ENCODE measurements at regions not wholly inside any gene's neighbourhood (a gene's known extent, or its start where the extent isn't known, plus 50 kb on each side); places are given as distances from the start of the nearest gene placed in this dataset.
"Not testable (repeated sequence)": the region's sequence is repeated elsewhere in the genome, so short reads cannot be mapped to it uniquely, and the experiment has no call there.

DNA sequence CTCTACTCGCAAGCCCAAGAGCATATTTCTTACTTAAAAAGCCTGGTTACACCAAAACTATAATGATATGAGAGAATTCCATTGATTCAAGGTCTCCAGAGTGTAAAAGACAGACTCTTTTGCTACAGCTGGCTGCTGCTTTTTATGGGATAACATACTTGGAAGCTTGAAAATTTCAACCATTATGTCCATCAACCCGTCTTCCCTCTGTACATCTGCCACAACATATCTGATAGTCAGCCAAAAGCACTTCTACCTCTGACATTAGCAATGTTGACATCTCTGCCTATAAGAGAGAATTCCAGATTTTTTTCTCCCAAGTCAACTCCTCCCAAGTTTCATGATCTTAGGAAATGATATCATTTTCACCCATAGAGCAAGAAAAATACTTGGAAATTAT is 54.4 kb upstream of the IQCM start:
- no peak for DNase-seq (ENCODE audit: low read depth)

DNA sequence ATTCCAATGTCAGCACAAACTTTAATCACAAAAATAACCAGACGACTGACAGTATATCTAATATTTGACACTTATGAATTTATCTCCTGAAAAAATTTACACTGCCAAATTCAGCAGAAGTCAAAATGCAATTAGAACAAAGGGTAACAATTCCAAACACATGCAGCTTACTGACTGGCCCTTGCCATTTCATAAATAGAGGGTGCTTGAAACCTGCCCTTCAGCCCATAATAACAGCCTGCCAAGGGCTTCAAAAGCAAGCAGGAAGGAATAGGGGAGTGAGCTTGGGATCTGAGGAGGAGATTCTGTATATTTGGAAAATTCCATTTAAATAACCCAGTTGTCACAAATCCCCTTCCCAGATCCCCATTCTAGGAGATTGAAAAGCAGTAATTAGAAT is 66.1 kb upstream of the IQCM start:
- DNase-seq (ENCODE audit: low read depth) = no peak

DNA sequence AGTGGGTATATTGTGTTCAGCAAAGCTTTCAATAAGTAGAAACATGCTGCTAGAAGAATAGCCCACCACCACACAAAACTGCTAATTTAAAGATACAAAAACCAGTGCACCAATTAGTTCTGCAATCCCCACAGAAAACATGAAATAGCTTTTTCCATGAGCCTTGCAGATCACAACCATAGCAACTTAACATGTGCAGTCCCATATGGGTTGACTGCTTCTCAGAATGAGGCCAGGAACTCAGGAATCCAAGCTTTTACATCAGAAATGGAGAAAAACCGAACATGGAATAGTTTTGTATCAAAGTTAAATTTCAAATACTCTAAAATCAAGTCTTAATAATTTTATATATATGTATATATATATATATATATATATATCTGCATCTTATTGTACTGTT is 66.6 kb upstream of the IQCM start:
- DNase-seq (ENCODE audit: low read depth) = no peak

DNA sequence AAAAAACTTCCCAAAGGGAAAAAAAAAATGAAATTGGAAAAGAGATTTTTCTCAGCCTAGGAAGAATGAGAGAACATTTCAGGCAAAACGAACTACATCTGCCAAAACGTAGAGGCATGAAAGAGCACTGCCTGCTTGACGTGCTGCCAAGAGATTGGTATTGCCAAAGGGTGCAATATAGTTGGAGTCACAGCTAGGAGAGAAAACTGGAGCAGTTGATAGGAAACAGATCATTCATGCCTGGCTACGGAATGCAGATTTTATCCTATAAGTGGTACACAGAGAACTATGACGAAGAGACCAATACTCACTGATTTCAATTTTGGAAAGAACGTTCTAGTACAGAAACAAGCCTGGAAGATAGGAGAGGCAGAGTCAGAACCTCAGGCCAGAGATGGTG is 68.4 kb upstream of the IQCM start:
- DNase-seq (ENCODE audit: low read depth) = no peak

DNA sequence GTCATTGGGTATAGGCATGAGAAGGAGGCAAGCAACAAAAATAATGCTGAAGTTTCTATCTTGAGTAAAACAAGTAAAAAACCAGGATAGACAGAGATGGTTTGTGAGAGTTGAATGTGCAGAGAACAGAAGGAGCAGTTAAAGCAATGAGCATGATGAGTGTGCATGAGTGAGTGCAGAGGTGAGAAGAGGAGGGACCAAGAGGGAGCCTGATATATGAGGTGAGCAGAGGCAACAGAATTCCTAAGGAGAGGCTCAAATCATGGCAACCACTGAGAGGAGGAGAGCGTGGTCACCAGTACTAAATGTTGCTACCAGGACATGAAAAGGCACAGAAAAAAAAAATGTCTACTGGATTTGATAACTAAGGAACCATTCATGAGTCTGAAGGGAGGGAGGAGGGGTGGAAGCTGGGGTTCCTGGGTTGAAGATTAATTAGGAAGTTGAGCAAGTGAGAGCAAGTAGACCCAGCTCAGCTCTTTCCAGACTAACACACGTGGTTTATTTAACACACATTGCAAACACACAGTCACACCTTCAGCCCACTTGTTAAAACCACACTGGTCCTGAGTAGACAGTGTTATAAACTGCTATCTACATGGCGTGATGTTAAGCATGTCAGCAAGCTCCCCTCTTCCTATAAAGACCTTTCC is 69.0 kb upstream of the IQCM start:
- DNase-seq (ENCODE audit: low read depth) = no peak

DNA sequence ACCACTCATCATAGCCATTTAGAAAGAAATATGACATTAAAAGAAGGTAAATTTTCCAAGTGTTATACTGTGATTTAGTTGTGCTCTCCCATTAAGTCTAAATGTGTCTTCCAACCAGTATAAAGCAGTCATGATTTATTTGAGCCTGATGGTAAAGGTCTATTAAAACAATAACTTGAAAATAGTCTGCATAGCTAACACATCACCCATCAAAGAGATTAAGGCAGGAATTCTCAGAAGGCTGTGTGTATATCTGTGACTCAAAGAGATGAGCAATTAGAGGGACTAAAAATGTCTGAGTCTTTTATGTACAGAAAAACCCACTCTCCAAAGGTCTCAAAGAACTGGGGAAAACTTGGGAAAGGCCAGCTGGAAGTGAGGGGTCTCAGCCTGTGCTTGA is 70.3 kb upstream of the IQCM start:
- DNase-seq (ENCODE audit: low read depth) = no peak

DNA sequence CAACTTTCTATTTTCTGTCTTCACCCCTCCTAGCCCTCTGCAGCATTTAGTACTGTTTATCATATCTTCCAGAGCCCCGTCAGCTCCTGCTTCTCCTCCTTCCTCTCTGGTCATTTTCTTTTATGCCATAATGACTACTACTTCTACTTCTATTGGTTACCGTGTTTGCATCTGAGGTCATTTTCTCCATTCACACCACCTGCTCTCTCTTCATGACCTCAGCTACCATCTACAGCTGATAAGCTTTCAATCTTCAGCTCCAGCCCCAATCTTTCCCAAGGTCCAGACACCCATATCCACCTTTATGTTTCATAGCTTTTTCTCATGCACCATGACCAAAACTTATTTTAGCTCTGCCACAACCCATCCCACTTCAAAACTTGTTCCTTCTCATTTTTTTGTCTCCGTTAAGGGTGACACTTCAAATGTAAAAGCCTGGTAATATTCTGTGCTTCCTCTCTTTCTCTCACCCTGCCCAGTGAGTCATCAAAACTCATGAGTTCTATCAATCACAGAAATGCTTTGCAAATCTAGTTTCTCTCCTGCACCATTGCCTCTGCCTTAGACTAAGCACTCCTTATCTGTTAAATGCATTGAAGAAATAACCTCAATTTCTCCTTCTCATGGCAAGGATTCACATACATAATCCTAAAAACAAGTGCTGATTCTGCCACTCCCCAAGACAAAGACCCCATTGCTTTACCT is 71.3 kb upstream of the IQCM start:
- DNase-seq (ENCODE audit: low read depth) = no peak

DNA sequence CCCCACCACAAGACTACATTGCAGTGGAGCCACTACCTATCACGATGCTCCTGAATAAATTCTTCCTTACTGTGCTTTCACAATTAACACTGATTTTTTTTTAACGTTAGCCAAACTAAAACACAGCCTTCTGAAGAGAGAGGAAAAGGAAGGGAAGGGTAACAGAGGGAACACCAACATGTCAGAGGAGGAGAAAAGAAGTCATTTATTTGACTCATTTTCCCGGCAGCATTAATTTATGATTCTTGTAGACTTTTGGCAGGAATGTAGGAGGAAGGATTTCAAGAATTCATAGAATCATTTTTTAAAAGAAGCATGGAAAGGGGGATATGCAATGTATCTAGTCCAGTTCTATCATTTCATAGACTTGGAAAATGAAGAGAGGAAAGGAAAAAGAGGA is 74.3 kb upstream of the IQCM start:
- no peak for DNase-seq (ENCODE audit: low read depth)

DNA sequence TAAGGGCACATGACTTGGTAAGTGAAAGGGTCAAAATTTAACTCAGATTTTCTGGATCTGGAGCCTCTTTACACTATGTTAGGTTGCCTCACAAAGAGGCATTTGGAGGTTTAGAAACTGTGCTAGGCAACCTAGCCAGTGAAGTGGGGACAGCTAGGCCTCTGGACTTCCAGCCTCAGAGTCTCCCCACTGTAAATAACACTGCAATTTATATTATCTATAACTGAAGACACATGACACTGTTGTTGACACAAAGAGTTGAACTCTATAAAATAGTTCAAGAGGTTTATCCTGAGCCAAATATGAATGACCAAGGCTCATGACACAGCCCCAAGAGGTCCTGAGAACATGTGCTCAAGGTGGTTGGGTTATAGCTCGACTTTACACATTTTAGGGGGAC is 74.9 kb upstream of the IQCM start:
- DNase-seq (ENCODE audit: low read depth) = no peak

DNA sequence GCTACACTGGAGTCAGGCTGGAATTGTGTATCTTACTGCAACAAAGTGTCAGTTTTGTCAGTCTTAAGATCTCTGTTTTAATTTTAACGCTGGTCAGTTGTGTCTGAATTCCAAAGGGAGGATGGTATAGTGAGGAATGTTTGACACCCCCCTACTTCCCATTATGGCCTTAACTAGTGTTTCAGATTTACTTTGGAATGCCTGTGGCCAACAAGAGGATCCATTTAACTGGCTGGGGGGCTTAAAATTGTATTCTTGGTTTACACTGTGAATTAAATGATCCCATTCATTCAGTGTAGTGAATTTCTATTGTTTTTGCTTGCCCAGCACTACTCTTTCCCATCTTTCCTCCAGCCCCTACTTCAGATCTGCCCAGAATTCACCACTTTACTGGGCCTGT is 75.8 kb upstream of the IQCM start:
- DNase-seq (ENCODE audit: low read depth) = no peak

DNA sequence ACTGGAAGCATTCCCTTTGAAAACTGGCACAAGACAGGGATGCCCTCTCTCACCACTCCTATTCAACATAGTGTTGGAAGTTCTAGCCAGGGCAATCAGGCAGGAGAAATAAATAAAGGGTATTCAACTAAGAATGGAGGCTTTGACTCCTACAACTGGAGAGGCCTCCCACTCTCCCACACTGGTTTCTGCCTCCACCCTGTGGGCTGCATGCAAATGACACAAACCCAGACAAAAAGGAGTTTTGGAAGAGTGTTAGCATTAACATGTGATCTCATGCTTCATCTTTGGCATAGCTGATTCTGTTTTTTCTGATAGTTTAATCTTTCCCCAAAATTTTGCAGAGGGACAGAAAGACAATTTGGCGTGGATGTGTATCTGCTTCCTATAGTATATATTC is 80.8 kb upstream of the IQCM start:
- no peak for DNase-seq (ENCODE audit: low read depth)

DNA sequence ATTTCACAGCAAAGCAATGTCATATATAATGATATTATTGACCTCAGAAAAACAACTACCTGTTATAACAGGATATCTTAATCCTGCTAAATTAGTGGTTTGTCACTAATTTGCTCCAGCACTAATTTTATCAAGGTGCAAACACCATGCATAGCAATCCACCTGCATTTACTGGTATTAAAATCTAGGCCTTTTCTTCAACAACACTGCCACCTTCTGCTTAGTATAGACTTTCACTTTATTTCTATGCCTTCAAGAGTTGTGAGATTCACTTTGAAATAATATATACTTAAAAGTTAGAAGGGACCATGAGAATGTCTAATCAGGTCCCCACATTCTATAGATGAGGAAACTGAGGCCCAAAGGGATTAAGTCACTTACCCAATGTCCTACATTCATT is 82.1 kb upstream of the IQCM start:
- no peak for DNase-seq (ENCODE audit: low read depth)

DNA sequence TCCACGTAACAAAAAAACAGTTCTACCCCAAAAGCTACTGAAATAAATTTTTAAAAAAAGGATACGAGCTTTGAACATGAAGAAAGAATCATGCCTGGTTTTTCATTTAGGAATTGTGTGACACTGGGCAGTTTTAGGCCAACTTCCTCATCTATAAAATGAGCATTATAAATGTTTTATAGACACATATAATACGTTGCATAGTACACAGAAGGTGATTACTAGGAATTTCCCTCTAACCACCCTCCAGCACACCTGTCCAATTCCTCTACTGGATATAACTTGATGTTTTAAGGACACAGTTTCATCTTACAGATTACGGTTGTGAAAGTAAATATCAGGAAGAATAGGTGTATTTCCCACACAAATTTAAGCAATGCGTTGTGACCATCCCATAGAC is 85.5 kb upstream of the IQCM start:
- no peak for DNase-seq (ENCODE audit: low read depth)

DNA sequence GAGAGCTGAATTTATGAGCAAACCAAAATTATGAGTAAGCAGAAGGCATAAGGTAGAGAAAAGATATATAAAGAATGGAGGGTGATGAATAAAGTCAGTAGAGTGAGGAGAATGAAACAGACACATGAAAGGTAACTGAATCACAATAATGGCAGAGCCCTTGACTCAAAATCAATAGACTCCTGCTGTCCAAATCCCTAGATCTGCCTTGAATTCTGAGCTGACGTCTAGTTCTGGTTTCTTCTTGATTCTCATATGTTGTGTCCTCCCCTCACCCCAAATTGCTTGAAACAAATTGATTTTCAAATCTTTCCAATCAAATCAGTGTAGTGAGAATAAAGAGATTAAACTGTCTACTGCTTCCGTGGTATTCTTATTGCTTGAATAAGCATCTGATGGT is 86.6 kb upstream of the IQCM start:
- DNase-seq (ENCODE audit: low read depth) = no peak

DNA sequence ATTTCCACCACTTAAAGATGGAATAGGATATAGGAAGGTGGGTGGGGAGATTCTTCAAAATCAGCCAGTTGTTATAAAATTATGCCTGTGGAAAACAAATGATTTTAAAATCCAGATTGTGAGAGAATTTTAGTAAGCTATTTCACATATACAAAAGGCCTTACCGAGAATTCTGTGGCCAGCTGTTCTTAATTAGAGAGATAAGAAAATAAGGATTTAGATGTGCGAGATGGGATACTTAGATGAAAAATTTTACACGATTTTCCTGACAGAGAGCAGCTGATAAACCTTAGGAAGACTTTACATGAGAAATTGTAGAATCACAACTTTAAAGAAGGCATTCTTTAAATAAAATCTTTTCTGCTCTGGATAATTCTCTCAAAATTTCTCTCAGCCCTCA is 94.5 kb upstream of the IQCM start:
- DNase-seq (ENCODE audit: low read depth) = no peak

DNA sequence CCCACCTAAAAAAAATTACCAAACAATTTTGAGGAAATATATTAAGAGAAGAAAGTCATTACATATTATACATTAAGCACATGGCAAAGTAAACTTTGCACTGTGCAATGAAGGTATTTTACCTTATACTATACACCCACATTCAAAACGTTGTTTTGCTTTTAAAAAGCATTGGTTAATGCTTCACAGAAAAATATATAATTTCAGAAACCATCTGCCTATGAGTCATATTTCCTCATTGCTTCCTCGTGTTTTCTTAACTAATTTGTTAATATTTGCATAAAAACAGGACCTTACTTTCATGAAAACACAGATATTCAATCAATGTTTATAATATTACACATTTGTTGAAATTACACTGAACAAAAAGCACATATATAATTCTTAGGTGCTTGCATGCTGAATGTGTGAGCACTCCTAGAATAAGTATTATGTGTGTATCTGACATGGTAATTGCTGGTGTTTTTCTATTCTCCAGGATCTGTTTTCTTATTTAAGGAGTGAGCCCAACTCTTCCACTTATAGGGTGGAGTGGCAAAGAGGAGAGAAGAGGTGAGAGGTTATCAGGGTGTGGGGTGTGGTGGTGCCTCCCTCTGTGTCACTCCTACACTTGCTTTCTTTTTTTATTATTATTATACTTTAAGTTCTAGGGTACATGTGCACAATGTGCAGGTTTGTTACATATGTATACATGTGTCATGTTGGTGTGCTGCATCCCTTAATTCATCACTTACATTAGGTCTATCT is 95.1 kb upstream of the IQCM start:
- DNase-seq (ENCODE audit: low read depth) = no peak

DNA sequence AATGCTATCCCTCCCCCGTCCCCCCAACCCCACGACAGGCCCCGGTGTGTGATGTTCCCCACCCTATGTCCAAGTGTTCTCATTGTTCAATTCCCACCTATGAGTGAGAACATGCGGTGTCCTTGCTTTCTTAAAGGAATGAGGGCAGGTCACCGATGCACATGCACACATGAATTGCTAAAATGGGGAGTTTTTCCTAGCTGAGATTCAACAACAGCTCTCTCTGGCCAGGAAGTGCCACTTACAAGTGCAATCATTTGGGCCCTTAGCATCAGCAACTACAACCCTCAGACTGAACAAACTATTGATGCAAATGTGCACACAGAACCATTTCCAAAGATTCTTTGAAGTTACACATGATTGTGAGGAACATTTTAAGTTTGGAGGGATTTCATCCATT is 95.7 kb upstream of the IQCM start:
- DNase-seq (ENCODE audit: low read depth) = no peak

DNA sequence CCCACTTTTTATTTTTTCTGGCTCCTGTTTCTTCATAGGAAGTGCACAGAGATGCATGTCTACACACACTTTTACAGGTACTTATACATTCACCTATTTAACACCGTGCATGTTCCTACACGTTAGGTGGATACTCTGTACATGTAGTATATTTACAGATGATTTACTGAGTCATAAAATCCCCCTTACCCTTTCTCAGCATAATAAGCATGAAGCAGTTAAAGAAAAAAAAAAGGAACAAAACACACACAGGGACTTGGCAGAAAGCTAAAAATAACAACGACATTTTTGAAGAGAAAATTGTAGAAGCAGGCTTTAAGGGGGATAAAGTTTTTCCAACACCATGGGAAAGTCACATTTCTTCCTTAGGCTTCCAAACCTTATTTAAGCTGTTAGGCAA is 96.4 kb upstream of the IQCM start:
- no peak for DNase-seq (ENCODE audit: low read depth)

DNA sequence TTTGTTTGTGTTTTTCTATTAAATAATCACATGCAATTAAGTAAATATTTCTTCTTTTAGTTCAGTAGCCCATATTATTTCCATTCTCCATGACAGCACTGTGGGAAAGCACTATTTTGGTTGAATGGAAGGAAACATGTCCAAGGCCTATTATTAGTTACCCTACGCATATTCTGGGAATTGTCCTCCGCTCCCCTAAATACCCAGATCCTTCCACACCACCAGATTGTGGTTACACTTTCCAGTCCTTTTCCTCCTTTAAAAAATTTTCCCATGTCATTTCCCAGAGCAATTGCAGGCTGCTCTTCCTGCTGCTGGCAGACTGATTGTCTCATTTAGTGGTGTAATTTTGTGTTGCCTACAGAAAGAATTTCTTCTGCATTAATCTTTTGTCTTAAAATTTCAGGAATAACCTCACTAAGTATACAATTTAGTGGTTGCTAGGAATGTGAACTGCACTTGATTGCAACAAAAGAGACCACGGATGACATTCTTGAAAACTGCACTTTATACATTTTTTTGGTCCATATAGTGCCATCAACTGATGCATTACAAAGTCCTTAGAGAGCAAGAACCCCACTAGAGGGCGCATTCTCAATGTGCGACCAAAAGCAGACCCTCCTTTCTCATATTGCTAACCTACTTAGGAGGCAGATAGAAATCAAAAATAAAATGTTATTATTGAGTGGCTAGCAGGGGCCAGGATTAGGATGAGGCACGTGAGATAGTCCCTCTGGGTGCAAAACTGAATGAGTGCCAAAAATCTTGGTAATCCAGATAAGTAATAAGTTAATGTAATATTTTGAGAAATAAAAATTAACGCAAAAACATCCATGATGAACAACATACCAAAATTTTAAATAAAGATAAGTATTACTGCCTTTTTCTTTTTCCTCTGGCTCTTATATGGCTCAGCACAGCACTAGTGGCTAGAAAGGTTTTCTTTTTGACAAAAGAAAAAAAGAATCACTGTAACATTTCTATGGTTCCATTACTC is 98.8 kb upstream of the IQCM start:
- DNase-seq (ENCODE audit: low read depth) = no peak

DNA sequence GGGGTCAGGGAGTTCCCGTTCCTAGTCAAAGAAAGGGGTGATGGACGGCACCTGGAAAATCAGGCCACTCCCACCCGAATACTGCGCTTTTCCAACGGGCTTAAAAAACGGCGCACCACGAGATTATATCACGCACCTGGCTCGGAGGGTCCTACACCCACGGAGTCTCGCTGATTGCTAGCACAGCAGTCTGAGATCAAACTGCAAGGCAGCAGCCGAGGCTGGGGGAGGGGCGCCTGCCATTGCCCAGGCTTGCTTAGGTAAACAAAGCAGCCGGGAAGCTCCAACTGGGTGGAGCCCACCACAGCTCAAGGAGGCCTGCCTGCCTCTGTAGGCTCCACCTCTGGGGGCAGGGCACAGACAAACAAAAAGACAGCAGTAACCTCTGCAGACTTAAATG is 100.1 kb upstream of the IQCM start:
- DNase-seq (ENCODE audit: low read depth) = not testable (repeated sequence)

DNA sequence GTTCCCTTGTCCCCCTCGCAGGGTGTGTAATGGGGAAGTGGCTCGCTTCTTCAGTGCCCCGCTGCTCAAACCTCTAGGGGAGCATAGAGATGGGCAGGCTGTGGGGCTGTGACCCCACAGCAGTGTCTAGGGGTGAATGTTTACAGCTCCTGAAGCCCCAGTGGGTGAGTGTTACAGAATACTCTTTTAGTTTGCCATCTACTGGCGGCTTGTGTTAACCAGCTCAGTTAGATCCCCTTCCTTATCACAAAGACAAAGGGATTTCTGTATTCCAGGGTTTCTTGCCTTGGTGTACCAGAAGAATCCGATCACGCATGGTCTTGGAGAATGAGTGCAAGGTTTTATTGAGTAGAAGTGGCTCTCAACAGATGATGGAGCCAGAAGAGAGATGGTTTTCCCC is 108.1 kb upstream of the IQCM start:
- no peak for DNase-seq (ENCODE audit: low read depth)

DNA sequence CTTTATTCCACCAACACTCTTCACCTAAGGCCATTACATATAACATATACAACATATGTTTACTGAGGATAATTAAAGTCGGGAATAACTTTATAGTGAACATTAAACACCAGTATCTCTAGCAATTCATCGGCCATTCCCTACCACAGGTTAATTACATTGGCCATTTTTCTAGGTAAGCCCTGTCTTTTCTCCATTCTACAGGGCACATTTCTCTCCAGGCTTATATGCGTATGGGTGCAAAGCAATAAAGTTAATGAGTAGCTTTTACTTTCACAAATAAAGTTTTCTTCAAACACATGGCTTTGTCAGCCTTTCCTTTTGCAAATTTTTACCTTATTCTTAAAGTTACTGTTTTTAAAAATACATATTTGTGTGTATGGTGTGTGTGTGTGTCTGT is 111.9 kb upstream of the IQCM start:
- no peak for DNase-seq (ENCODE audit: low read depth)
